Erythroblast (primary cell): ENCODE measurements at regions not wholly inside any gene's neighbourhood (a gene's known extent, or its start where the extent isn't known, plus 50 kb on each side); places are given as distances from the start of the nearest gene placed in this dataset.

Source experiments
- GATA1 ChIP-seq: IDR thresholded peaks from 2 replicates; pipeline ENCODE4 v1.6.1; 2011; ENCODE audit warnings: low read depth, mild to moderate bottlenecking, control low read depth, low read length, moderate library complexity
- POLR2A ChIP-seq: IDR thresholded peaks from 2 replicates; pipeline ENCODE4 v1.6.1; 2011; ENCODE audit warnings: mild to moderate bottlenecking, low read length

DNA sequence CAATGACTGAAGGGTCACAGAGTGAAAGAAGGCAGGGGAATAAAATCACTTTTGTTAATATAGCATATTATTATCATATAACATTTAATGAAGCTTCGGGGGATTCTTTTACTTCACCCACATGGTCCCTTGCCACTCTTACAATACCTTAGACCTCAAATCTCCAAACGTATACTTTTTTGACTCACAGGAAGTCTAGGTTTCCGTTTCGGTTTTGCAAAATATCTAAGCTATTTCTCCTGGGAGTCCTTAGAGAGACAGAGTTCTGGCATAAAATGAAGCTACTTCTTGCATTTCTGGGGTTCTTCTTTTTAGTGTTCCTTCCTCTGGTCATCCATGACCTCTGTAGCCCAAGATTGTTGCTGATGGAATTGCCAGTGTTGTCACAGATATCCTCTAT, 590.5 kb upstream of the ATP2B1 start:
- no peak for TF ChIP-seq POLR2A
- TF ChIP-seq GATA1 = no peak
